D721Med (cell line): ENCODE measurements at regions not wholly inside any gene's neighbourhood (a gene's known extent, or its start where the extent isn't known, plus 50 kb on each side); places are given as distances from the start of the nearest gene placed in this dataset.
"Not testable (repeated sequence)": the region's sequence is repeated elsewhere in the genome, so short reads cannot be mapped to it uniquely, and the experiment has no call there.

ENCODE experiments used
- DNase-seq: peaks from one replicate; pipeline ENCODE4 v3.0.0; 2011; ENCODE audit warnings: low spot score; ENCODE audit not compliant: insufficient read length
- FAIRE-seq: peaks from 2 replicates; lab custom pipeline; 2011; peaks lifted over from hg19 to GRCh38; lab: Jason Lieb, UNC
- TF ChIP-seq, protein P1 (sequence below): IDR thresholded peaks from 2 replicates; pipeline ENCODE4 v1.5.1; 2012; ENCODE audit warnings: mild to moderate bottlenecking, control low read depth; ENCODE audit not compliant: insufficient read depth; ENCODE audit errors: missing control alignments

DNA sequence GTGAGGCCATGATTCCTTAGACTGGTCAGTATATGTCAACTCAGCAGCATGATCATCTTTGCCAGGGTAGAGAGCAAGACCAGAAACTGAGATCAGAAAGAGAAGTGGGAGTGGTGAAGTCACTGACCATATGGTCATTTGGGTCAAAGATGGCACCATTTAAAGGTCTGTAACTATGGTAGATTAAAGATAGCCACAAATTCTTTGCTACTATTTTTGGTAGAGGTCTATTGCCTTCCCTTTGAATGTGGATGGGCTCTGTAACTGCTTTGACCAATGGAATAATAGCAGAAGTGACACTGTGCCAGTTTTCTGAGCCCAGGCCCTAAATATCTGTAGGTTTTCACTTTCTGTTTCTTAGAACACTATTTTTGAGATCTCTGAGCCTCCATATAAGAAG is 117.6 kb downstream of the PCSK1 start:
- FAIRE-seq (no peak), DNase-seq (no peak)
- TF ChIP-seq, protein P1, sequence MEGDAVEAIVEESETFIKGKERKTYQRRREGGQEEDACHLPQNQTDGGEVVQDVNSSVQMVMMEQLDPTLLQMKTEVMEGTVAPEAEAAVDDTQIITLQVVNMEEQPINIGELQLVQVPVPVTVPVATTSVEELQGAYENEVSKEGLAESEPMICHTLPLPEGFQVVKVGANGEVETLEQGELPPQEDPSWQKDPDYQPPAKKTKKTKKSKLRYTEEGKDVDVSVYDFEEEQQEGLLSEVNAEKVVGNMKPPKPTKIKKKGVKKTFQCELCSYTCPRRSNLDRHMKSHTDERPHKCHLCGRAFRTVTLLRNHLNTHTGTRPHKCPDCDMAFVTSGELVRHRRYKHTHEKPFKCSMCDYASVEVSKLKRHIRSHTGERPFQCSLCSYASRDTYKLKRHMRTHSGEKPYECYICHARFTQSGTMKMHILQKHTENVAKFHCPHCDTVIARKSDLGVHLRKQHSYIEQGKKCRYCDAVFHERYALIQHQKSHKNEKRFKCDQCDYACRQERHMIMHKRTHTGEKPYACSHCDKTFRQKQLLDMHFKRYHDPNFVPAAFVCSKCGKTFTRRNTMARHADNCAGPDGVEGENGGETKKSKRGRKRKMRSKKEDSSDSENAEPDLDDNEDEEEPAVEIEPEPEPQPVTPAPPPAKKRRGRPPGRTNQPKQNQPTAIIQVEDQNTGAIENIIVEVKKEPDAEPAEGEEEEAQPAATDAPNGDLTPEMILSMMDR = no peak

DNA sequence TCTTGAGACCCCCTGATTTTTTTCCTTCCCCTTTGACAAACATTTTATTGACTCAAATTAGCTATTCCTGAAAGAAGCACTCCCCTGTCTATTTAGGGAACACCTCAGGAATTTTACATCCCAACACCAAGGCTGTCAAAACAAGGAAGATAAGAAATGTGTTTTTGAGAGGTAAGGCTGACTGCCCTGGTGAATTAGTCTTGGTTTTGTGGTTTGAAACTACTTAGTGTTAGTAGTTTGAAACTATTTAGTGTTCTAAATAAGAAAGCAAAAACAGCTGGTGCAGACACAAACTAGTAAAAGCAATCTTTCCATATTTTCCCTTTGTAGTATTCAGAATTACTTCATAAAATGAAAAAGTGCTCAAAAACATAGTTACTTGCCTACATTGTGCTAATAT is 120.7 kb downstream of the PCSK1 start:
- FAIRE-seq (no peak), DNase-seq (no peak)
- TF ChIP-seq, protein P1 = no peak

DNA sequence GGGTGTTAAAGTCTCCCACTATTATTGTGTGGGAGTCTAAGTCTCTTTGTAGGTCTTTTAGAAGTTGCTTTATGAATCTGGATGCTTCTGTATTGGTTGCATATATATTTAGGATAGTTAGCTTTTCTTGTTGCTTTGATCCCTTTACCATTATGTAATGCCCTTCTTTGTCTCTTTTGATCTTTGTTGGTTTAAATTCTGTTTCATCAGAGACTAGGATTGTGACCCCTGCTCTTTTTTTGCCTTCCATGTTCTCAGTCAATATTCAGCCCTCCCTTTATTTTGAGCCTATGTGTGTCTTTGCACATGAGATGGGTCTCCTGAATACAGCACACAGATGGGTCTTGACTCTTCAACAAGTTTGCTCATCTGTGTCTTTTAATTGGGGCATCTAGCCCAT is 126.0 kb downstream of the PCSK1 start:
- not testable (repeated sequence) for DNase-seq, FAIRE-seq

DNA sequence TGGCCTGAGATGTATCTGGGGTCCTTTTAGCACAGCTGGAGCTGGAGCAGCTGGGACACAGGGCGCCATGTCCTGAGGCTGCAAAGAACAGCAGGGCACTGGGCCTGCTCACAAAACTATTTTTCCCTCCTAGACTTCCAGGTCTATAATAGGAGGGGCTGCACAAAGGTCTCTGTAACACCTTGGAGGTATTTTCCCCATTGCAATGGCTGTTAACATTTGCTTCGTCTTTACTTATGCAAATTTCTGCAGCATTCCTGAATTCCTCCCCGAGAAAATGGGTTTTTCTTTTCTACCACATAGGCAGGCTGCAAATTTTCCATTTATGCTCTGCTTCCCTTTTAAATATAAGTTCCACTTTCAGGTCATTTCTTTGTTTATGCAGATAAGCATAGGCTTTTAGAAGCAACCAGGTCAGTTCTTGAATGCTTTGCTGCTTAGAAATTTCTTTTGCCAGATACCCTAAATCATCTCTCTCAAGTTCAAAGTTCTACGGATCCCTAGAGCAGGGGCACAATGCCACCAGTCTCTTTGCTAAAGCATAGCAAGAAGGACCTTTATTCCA is 130.8 kb downstream of the PCSK1 start:
- DNase-seq (no peak), FAIRE-seq (no peak)
- TF ChIP-seq, protein P1 = no peak

DNA sequence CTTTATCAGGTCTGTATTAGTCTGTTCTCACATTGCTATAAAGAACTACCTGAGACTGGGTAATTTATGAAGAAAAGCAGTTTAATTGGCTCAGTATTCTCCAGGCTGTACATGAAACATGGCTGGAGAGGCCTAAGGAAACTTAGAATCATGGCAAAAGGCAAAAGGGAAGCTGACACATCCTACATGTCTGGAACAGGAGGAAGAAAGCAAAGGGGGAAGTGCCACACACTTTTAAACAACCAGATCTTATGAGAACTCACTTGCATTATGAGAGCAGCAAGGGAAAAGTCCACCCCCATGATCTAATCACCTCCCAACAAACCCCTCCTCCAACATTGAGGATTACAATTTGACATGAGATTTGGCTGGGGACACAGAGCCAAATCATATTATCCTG is 132.1 kb downstream of the PCSK1 start:
- FAIRE-seq = no peak
- TF ChIP-seq, protein P1 = no peak
- DNase-seq = no peak

- DNase-seq = no peak
- TF ChIP-seq, protein P1 = no peak
- no peak for FAIRE-seq
Measured at GRCh38 chr5:96297867-96298266, 135.2 kb downstream of the PCSK1 start.

- TF ChIP-seq, protein P1 = no peak
- FAIRE-seq (no peak), DNase-seq (no peak)
Measured at GRCh38 chr5:96297290-96297689, 135.8 kb downstream of the PCSK1 start.

- TF ChIP-seq, protein P1 = no peak
- DNase-seq (no peak), FAIRE-seq (no peak)
Measured at GRCh38 chr5:96294884-96295202, 138.2 kb downstream of the PCSK1 start.
